Hepatic stellate cell (primary cell): ENCODE measurements at regions not wholly inside any gene's neighbourhood (a gene's known extent, or its start where the extent isn't known, plus 50 kb on each side); places are given as distances from the start of the nearest gene placed in this dataset.

Experiments used
- DNase-seq: peaks from one replicate; pipeline ENCODE4 v3.0.0; 2011; ENCODE audit warnings: low spot score

- DNase-seq: no peak
Measured at GRCh38 chr3:146308682-146309081, 57.8 kb upstream of the PLSCR4 start.

GRCh38 chr3:146308222-146308621 lies 57.3 kb upstream of the PLSCR4 start:
- DNase-seq: peak; percentile 21

- no peak for DNase-seq
Measured at GRCh38 chr3:146307456-146307725, 56.5 kb upstream of the PLSCR4 start.

DNA sequence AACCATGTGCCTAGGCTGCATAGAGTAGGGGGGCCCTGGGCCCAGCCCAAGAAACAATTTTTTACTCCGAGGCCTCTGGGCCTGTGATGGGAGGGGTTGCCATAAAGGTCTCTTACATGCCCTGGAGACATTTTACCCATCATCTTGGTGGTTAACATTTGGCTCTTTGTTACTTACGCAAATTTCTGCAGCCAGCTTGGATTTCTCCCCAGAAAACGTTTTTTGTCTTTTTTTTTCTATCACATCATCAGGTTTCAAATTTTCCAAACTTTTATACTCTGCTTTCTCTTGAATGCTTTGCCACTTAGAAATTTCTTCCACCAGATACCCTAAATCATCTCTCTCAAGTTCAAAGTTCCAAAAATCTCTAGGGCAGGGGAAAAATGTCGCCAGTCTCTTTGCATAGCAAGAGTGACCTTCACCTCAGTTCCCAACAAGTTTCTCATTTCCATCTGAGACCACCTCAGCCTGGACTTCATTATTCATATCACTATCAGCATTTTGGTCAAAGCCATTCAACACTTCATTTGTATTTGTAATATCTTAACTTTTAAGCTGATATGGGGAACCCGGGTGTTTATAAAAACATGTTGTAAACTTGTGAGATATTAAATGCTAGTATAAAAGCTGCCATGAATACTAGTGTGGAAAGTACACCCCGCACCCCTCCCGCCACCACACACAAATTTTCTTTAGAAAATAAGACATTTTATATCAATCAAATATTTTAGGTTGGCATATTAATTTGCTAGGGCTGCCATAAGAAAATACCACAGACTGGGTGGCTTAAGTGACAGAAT lies 56.0 kb upstream of the PLSCR4 start:
- DNase-seq: no peak

DNA sequence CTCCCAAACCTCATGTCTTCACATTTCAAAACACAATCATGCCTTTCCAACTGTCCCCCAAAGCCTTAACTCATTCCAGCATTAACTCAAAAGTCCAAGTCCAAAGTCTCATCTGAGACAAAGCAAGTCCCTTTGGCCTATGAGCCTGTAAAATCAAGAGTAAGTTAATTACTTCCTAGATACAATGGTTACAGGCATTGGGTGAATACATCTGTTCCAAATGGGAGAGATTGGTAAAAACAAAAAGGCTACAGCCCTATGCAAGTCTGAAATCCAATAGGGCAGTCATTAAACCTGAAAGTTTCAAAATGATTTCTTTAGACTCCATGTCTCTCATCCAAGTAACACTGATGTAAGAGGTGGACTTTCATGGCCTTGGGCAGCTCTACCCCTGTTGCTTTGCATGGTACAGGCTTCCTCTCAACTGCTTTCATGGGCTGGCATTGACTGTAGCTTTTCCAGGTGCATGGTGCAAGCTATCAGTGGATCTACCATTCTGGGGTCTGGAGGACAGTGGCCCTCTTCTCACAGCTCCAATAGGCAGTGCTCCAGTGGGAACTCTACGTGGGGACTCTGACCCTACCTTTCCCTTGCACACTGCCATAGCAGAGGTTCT lies 55.0 kb upstream of the PLSCR4 start:
- no peak for DNase-seq

DNA sequence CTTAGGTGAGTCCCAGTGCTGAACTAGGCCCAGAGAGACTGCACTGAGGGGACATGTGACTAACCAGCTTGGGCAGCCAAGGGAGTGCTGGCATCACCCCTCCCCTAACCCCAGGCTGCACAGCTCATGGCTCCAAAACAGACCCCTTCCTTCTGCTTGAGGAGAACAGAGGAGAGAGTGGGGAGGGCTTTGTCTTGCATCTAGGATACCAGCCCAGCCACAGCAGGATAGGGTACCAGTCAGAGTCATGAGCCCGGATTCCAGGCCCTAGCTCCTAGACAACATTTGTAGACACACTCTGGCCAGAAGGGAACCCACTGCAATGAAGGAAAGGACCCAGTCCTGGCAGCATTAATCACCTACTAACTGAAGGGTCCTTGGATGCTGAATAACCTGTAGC lies 49.9 kb upstream of the PLSCR4 start:
- no peak for DNase-seq
